Thymus (tissue), 11 donors: ENCODE measurements at regions not wholly inside any gene's neighbourhood (a gene's known extent, or its start where the extent isn't known, plus 50 kb on each side); places are given as distances from the start of the nearest gene placed in this dataset.

Source experiments
- DNase-seq, 9 donors: peaks; one replicate each; pipeline ENCODE4 v3.0.0-alpha.2; 2013; ENCODE audit warnings: low spot score in 9 of 9, low read depth in 6 of 9, missing footprints in 1 of 9
- H3K27ac ChIP-seq, 2 donors: one replicate each; pipeline ENCODE4 v1.5.1; 2013; ENCODE audit warnings: control low read depth in 1 of 2, low read depth in 1 of 2, low read length in 1 of 2, mild to moderate bottlenecking in 1 of 2, moderate library complexity in 1 of 2
- H3K27me3 ChIP-seq, 2 donors: one replicate each; pipeline ENCODE4 v1.5.1; 2013; ENCODE audit warnings: low read length in 1 of 2; ENCODE audit not compliant: control insufficient read depth in 2 of 2, insufficient read depth in 1 of 2
- H3K36me3 ChIP-seq, 2 donors: one replicate each; pipeline ENCODE4 v1.5.1; 2013; ENCODE audit warnings: low read length in 1 of 2, mild to moderate bottlenecking in 1 of 2, moderate library complexity in 1 of 2; ENCODE audit not compliant: control insufficient read depth in 2 of 2, insufficient read depth in 2 of 2
- H3K4me1 ChIP-seq, 2 donors: one replicate each; pipeline ENCODE4 v1.5.1; 2013; ENCODE audit warnings: low read length in 2 of 2; ENCODE audit not compliant: control insufficient read depth in 2 of 2, insufficient read depth in 2 of 2
- H3K4me3 ChIP-seq, 2 donors: one replicate each; pipeline ENCODE4 v1.5.1; 2013; ENCODE audit warnings: low read length in 2 of 2, control low read depth in 1 of 2, mild to moderate bottlenecking in 1 of 2
- H3K9me3 ChIP-seq, 2 donors: one replicate each; pipeline ENCODE4 v1.5.1; 2013; ENCODE audit warnings: low read length in 1 of 2, mild to moderate bottlenecking in 1 of 2; ENCODE audit not compliant: control insufficient read depth in 2 of 2, insufficient read depth in 1 of 2
- WGBS: extraction: QIAGEN DNeasy Blood & Tissue Kit; methylation state at CpG from one replicate; pipeline ENCODE4 v1.1.7; 2013; 5-methylcytosine and 5-hydroxymethylcytosine counted together
- donor health status: healthy.

GRCh38 chr7:93048136-93048930 is 69.4 kb downstream of the SAMD9 start:
- H3K9me3 ChIP-seq = no peaks in the 10 kb centered on the region
- no peaks in the 10 kb centered on the region for H3K27me3 ChIP-seq
- H3K4me1 ChIP-seq = no peaks in the 10 kb centered on the region
- no peak for DNase-seq
- no peaks in the 10 kb centered on the region for H3K36me3 ChIP-seq
- H3K27ac ChIP-seq = no peak overlapping the region
- WGBS = 79% methylated on average over 3 of the region's 3 CpGs
- no peak overlapping the region for H3K4me3 ChIP-seq

- Histone ChIP-seq H3K9me3 (no peaks in the 10 kb centered on the region), H3K27ac (no peak overlapping the region), H3K27me3 (no peaks in the 10 kb centered on the region), H3K4me1 (no peaks in the 10 kb centered on the region), H3K36me3 (no peaks in the 10 kb centered on the region), H3K4me3 (no peak overlapping the region)
- DNase-seq = no peak
- 88% methylated on average over 1 of the region's 1 CpG for WGBS
Measured at GRCh38 chr7:93047514-93048099, 70.2 kb downstream of the SAMD9 start.

- no peak for DNase-seq
- Histone ChIP-seq H3K27me3 (no peaks in the 10 kb centered on the region), H3K36me3 (no peaks in the 10 kb centered on the region), H3K4me3 (no peak overlapping the region), H3K4me1 (no peaks in the 10 kb centered on the region), H3K9me3 (no peaks in the 10 kb centered on the region), H3K27ac (no peak overlapping the region)
- WGBS = 96% methylated on average over 4 of the region's 4 CpGs
Measured at GRCh38 chr7:93046641-93047040, 71.1 kb downstream of the SAMD9 start.

GRCh38 chr7:93044147-93044810 is 73.5 kb downstream of the SAMD9 start:
- Histone ChIP-seq H3K27ac (no peak overlapping the region), H3K27me3 (no peaks in the 10 kb centered on the region), H3K4me1 (peaks cover 0 to 7% of the 10 kb centered on the region in 2 donors), H3K9me3 (no peaks in the 10 kb centered on the region), H3K4me3 (no peak overlapping the region), H3K36me3 (no peaks in the 10 kb centered on the region)
- no peak for DNase-seq
- 97% methylated on average over 6 of the region's 6 CpGs for WGBS

GRCh38 chr7:93043385-93043985 is 74.3 kb downstream of the SAMD9 start:
- no peak overlapping the region for H3K27ac ChIP-seq

GRCh38 chr7:93040355-93040754 is 77.4 kb downstream of the SAMD9 start:
- peaks cover 0 to 7% of the 10 kb centered on the region in 2 donors for H3K4me1 ChIP-seq
- DNase-seq = no peak
- no peak overlapping the region for H3K27ac ChIP-seq
- WGBS = 91% methylated on average over 10 of the region's 10 CpGs
- H3K36me3 ChIP-seq = no peaks in the 10 kb centered on the region
- H3K9me3 ChIP-seq = no peaks in the 10 kb centered on the region
- H3K4me3 ChIP-seq = no peak overlapping the region
- no peaks in the 10 kb centered on the region for H3K27me3 ChIP-seq

More at GRCh38 chr7:93043385-93043985, 74.3 kb downstream of the SAMD9 start:
- Histone ChIP-seq H3K4me3 (no peak overlapping the region), H3K4me1 (peaks cover 0 to 7% of the 10 kb centered on the region in 2 donors), H3K36me3 (no peaks in the 10 kb centered on the region), H3K9me3 (no peaks in the 10 kb centered on the region), H3K27me3 (no peaks in the 10 kb centered on the region)
- 64% methylated on average over 28 of the region's 28 CpGs for WGBS
- peak in 1 of 9 donors; percentile 12 for DNase-seq

- WGBS = 88% methylated on average over 3 of the region's 3 CpGs
- H3K9me3 ChIP-seq = no peaks in the 10 kb centered on the region
- no peak overlapping the region for H3K4me3 ChIP-seq
- peak in 1 of 9 donors; percentile 23 for DNase-seq
- no peak overlapping the region for H3K27ac ChIP-seq
- H3K36me3 ChIP-seq = no peaks in the 10 kb centered on the region
- no peaks in the 10 kb centered on the region for H3K27me3 ChIP-seq
- H3K4me1 ChIP-seq = peaks cover 0 to 7% of the 10 kb centered on the region in 2 donors
Measured at GRCh38 chr7:93039786-93040185, 78.0 kb downstream of the SAMD9 start.

GRCh38 chr7:93039282-93039681 is 78.5 kb downstream of the SAMD9 start:
- Histone ChIP-seq H3K4me1 (peaks cover 0 to 7% of the 10 kb centered on the region in 2 donors), H3K9me3 (no peaks in the 10 kb centered on the region), H3K27me3 (no peaks in the 10 kb centered on the region), H3K36me3 (no peaks in the 10 kb centered on the region), H3K4me3 (no peak overlapping the region), H3K27ac (no peak overlapping the region)
- WGBS = 98% methylated on average over 3 of the region's 3 CpGs
- no peak for DNase-seq

GRCh38 chr7:93036807-93037206 is 81.0 kb downstream of the SAMD9 start:
- 76% methylated on average over 2 of the region's 2 CpGs for WGBS
- H3K36me3 ChIP-seq = no peaks in the 10 kb centered on the region
- peak in 1 of 9 donors; percentile 15 for DNase-seq
- peaks cover 0 to 7% of the 10 kb centered on the region in 2 donors for H3K4me1 ChIP-seq
- H3K4me3 ChIP-seq = no peak overlapping the region
- no peak overlapping the region for H3K27ac ChIP-seq
- no peaks in the 10 kb centered on the region for H3K27me3 ChIP-seq
- H3K9me3 ChIP-seq = no peaks in the 10 kb centered on the region
